SJSA1 (cell line): ENCODE measurements at regions not wholly inside any gene's neighbourhood (a gene's known extent, or its start where the extent isn't known, plus 50 kb on each side); places are given as distances from the start of the nearest gene placed in this dataset.

Experiments used
- DNase-seq, 2 experiments: peaks; one replicate each; pipeline ENCODE4 v3.0.0-alpha.2; 2015 to 2020; ENCODE audit warnings: low spot score in 2 of 2, low read depth in 1 of 2
- H3K27ac ChIP-seq: fragments of 250-450 bp; sonication (Bioruptor Pico); 2 replicates; pipeline ENCODE4 v1.5.1; 2020; ENCODE audit warnings: mild to moderate bottlenecking, moderate library complexity
- H3K27me3 ChIP-seq: fragments of 250-450 bp; sonication (Bioruptor Pico); replicated peaks from 2 replicates; pipeline ENCODE4 v1.5.1; 2020; ENCODE audit warnings: mild to moderate bottlenecking, moderate library complexity
- H3K36me3 ChIP-seq: fragments of 250-450 bp; sonication (Bioruptor Pico); 2 replicates; pipeline ENCODE4 v1.5.1; 2020; ENCODE audit warnings: mild to moderate bottlenecking
- H3K4me1 ChIP-seq: fragments of 250-450 bp; sonication (Bioruptor Pico); replicated peaks from 2 replicates; pipeline ENCODE4 v1.6.1; 2021; ENCODE audit warnings: mild to moderate bottlenecking
- H3K4me3 ChIP-seq: fragments of 250-450 bp; sonication (Bioruptor Pico); 2 replicates; pipeline ENCODE4 v1.5.1; 2020; ENCODE audit warnings: mild to moderate bottlenecking
- H3K9me3 ChIP-seq: fragments of 250-450 bp; sonication (Bioruptor Pico); replicated peaks from 2 replicates; pipeline ENCODE4 v1.5.1; 2020; ENCODE audit warnings: mild to moderate bottlenecking

- no peak for DNase-seq
- no peaks in the 10 kb centered on the region for H3K9me3 ChIP-seq
- H3K27ac ChIP-seq = no peak overlapping the region
- H3K4me1 ChIP-seq = no peaks in the 10 kb centered on the region
- no peaks in the 10 kb centered on the region for H3K27me3 ChIP-seq
- no peaks in the 10 kb centered on the region for H3K36me3 ChIP-seq
- no peak overlapping the region for H3K4me3 ChIP-seq
Measured at GRCh38 chr4:176453079-176453478, 133.3 kb downstream of the SPCS3 start.

- DNase-seq = no peak
- Histone ChIP-seq H3K4me1 (no peaks in the 10 kb centered on the region), H3K9me3 (no peaks in the 10 kb centered on the region), H3K27me3 (no peaks in the 10 kb centered on the region), H3K4me3 (no peak overlapping the region), H3K36me3 (no peaks in the 10 kb centered on the region), H3K27ac (no peak overlapping the region)
Measured at GRCh38 chr4:176453658-176454057, 133.9 kb downstream of the SPCS3 start.

GRCh38 chr4:176464748-176465147 lies 145.0 kb downstream of the SPCS3 start:
- Histone ChIP-seq H3K36me3 (no peaks in the 10 kb centered on the region), H3K27ac (no peak overlapping the region), H3K4me3 (no peak overlapping the region), H3K4me1 (no peaks in the 10 kb centered on the region), H3K9me3 (no peaks in the 10 kb centered on the region), H3K27me3 (no peaks in the 10 kb centered on the region)
- no peak for DNase-seq

- Histone ChIP-seq H3K27ac (no peak overlapping the region), H3K4me1 (no peaks in the 10 kb centered on the region), H3K36me3 (no peaks in the 10 kb centered on the region), H3K27me3 (no peaks in the 10 kb centered on the region), H3K9me3 (no peaks in the 10 kb centered on the region), H3K4me3 (no peak overlapping the region)
- DNase-seq = no peak
Measured at GRCh38 chr4:176467001-176467400, 147.2 kb downstream of the SPCS3 start.

GRCh38 chr4:176469546-176469945 lies 149.8 kb downstream of the SPCS3 start:
- DNase-seq = no peak
- Histone ChIP-seq H3K36me3 (no peaks in the 10 kb centered on the region), H3K4me3 (no peak overlapping the region), H3K4me1 (no peaks in the 10 kb centered on the region), H3K27me3 (no peaks in the 10 kb centered on the region), H3K27ac (no peak overlapping the region), H3K9me3 (no peaks in the 10 kb centered on the region)

- no peak overlapping the region for H3K4me3 ChIP-seq
- no peaks in the 10 kb centered on the region for H3K27me3 ChIP-seq
- no peak for DNase-seq
- no peaks in the 10 kb centered on the region for H3K9me3 ChIP-seq
- H3K4me1 ChIP-seq = no peaks in the 10 kb centered on the region
- H3K36me3 ChIP-seq = no peaks in the 10 kb centered on the region
- H3K27ac ChIP-seq = no peak overlapping the region
Measured at GRCh38 chr4:176470671-176471070, 150.9 kb downstream of the SPCS3 start.

GRCh38 chr4:176475067-176475466 lies 155.3 kb downstream of the SPCS3 start:
- H3K27me3 ChIP-seq = no peaks in the 10 kb centered on the region
- no peak overlapping the region for H3K4me3 ChIP-seq
- no peaks in the 10 kb centered on the region for H3K9me3 ChIP-seq
- no peak for DNase-seq
- no peaks in the 10 kb centered on the region for H3K36me3 ChIP-seq
- no peaks in the 10 kb centered on the region for H3K4me1 ChIP-seq
- H3K27ac ChIP-seq = no peak overlapping the region

- Histone ChIP-seq H3K27me3 (no peaks in the 10 kb centered on the region), H3K4me1 (no peaks in the 10 kb centered on the region), H3K36me3 (no peaks in the 10 kb centered on the region), H3K27ac (no peak overlapping the region), H3K9me3 (no peaks in the 10 kb centered on the region), H3K4me3 (no peak overlapping the region)
- no peak for DNase-seq
Measured at GRCh38 chr4:176478076-176478475, 158.3 kb downstream of the SPCS3 start.

GRCh38 chr4:176479767-176480166 lies 160.0 kb downstream of the SPCS3 start:
- Histone ChIP-seq H3K4me3 (no peak overlapping the region), H3K4me1 (no peaks in the 10 kb centered on the region), H3K27ac (no peak overlapping the region), H3K27me3 (no peaks in the 10 kb centered on the region; the same call in 1 of the 2 replicates), H3K9me3 (no peaks in the 10 kb centered on the region), H3K36me3 (no peaks in the 10 kb centered on the region)
- DNase-seq = no peak

GRCh38 chr4:176482972-176483371 lies 163.2 kb downstream of the SPCS3 start:
- Histone ChIP-seq H3K27me3 (no peaks in the 10 kb centered on the region; the same call in 1 of the 2 replicates), H3K4me1 (no peaks in the 10 kb centered on the region), H3K36me3 (no peaks in the 10 kb centered on the region), H3K27ac (no peak overlapping the region), H3K4me3 (no peak overlapping the region), H3K9me3 (no peaks in the 10 kb centered on the region)
- no peak for DNase-seq

GRCh38 chr4:176484301-176484984 lies 164.7 kb downstream of the SPCS3 start:
- Histone ChIP-seq H3K4me1 (no peaks in the 10 kb centered on the region), H3K9me3 (no peaks in the 10 kb centered on the region), H3K27ac (no peak overlapping the region), H3K36me3 (no peaks in the 10 kb centered on the region), H3K4me3 (no peak overlapping the region), H3K27me3 (no peaks in the 10 kb centered on the region; the same call in 1 of the 2 replicates)
- DNase-seq = no peak

- no peak overlapping the region for H3K4me3 ChIP-seq
- no peak for DNase-seq
- H3K9me3 ChIP-seq = no peaks in the 10 kb centered on the region
- peaks cover 7% of the 10 kb centered on the region; the same call in 1 of the 2 replicates for H3K4me1 ChIP-seq
- no peak overlapping the region for H3K27ac ChIP-seq
- no peaks in the 10 kb centered on the region; the same call in 1 of the 2 replicates for H3K27me3 ChIP-seq
- no peaks in the 10 kb centered on the region for H3K36me3 ChIP-seq
Measured at GRCh38 chr4:176489001-176489400, 169.2 kb downstream of the SPCS3 start.

GRCh38 chr4:176492646-176493302 lies 173.0 kb downstream of the SPCS3 start:
- DNase-seq = peak in 1 of 2 experiments; percentile 22
- Histone ChIP-seq H3K4me1 (peaks cover 7% of the 10 kb centered on the region; the same call in 1 of the 2 replicates), H3K4me3 (no peak overlapping the region), H3K36me3 (no peaks in the 10 kb centered on the region), H3K27ac (no peak overlapping the region), H3K9me3 (no peaks in the 10 kb centered on the region), H3K27me3 (no peaks in the 10 kb centered on the region)

- Histone ChIP-seq H3K9me3 (no peaks in the 10 kb centered on the region), H3K4me3 (no peak overlapping the region), H3K4me1 (peaks cover 8% of the 10 kb centered on the region), H3K36me3 (no peaks in the 10 kb centered on the region), H3K27ac (peak overlapping the region; percentile 15; the same call in 1 of the 2 replicates), H3K27me3 (no peaks in the 10 kb centered on the region)
- DNase-seq = no peak
Measured at GRCh38 chr4:176498617-176499256, 179.0 kb downstream of the SPCS3 start.
